ENCODE measurements at regions not wholly inside any gene's neighbourhood (a gene's known extent, or its start where the extent isn't known, plus 50 kb on each side); places are given as distances from the start of the nearest gene placed in this dataset.

- no peak for DNase-seq
- no peak for TF ChIP-seq CTCF (conservative IDR thresholded peaks at IDR 0.05)
- Histone ChIP-seq H4K20me1 (ENCODE audit: control insufficient read depth, insufficient read depth, insufficient read length) (no peaks in the 10 kb centered on the region), H3K27me3 (ENCODE audit: insufficient read depth, low read length) (no peaks in the 10 kb centered on the region), H2AFZ (ENCODE audit: low read length) (no peak overlapping the region), H3K9ac (ENCODE audit: extremely low read depth, insufficient read length, low read length) (no peak overlapping the region), H3K23ac (ENCODE audit: insufficient read length, low read depth, low read length) (no peak overlapping the region), H3K27ac (ENCODE audit: insufficient read length, low read depth, low read length) (no peak overlapping the region), H3K79me2 (ENCODE audit: insufficient read depth, low read length) (no peaks in the 10 kb centered on the region), H3T11ph (ENCODE audit: low read length) (no peak overlapping the region), H2BK5ac (ENCODE audit: insufficient read length, low read length) (no peak overlapping the region), H3K4me2 (ENCODE audit: insufficient read depth, insufficient read length, low read length) (no peak overlapping the region), H2AK5ac (ENCODE audit: insufficient read length, low read length) (no peak overlapping the region), H3K23me2 (ENCODE audit: insufficient read length, low read depth, low read length, poor library complexity, severe bottlenecking) (no peaks in the 10 kb centered on the region), H2BK12ac (ENCODE audit: insufficient read length, low read depth, low read length) (no peak overlapping the region), H4K91ac (ENCODE audit: insufficient read length, low read depth, low read length) (no peak overlapping the region), H4K8ac (replicated peaks; ENCODE audit: insufficient read length, low read depth, low read length) (no peak overlapping the region), H3K14ac (ENCODE audit: insufficient read depth, low read length) (no peak overlapping the region), H3K4me1 (ENCODE audit: insufficient read depth, low read length) (no peaks in the 10 kb centered on the region), H2BK20ac (ENCODE audit: low read depth, low read length, poor library complexity, severe bottlenecking) (no peak overlapping the region), H2BK15ac (ENCODE audit: low read depth, low read length) (no peak overlapping the region), H3K9me3 (ENCODE audit: control insufficient read depth, low read depth, low read length) (no peaks in the 10 kb centered on the region), H3K4ac (ENCODE audit: low read depth, low read length) (no peak overlapping the region), H2BK120ac (ENCODE audit: low read depth, low read length, poor library complexity, severe bottlenecking) (no peak overlapping the region), H3K56ac (ENCODE audit: insufficient read length, low read depth, low read length) (no peak overlapping the region), H4K5ac (ENCODE audit: insufficient read length, low read depth, low read length) (no peak overlapping the region), H3K79me1 (ENCODE audit: insufficient read depth, low read depth, low read length, poor library complexity, severe bottlenecking) (no peaks in the 10 kb centered on the region), H3K18ac (ENCODE audit: insufficient read length, low read depth, low read length) (no peak overlapping the region)
- H3K36me3 Mint-ChIP-seq (ENCODE audit: insufficient read depth in 1 of 3, low read depth in 3 of 3), result no peaks in the 10 kb centered on the region
- no peaks in the 10 kb centered on the region for H3K27me3 Mint-ChIP-seq (ENCODE audit: low read depth)
- H3K9me3 Mint-ChIP-seq, result no peaks in the 10 kb centered on the region
- no CpG with 5 or more reads among the region's 6 CpGs for WGBS (ENCODE audit: extremely low coverage, insufficient read length, low lambda C conversion rate)
- no peak overlapping the region for H3K27ac Mint-ChIP-seq
- no peak overlapping the region for H3K4me3 Mint-ChIP-seq
- H3K4me1 Mint-ChIP-seq, result no peaks in the 10 kb centered on the region
Measured at GRCh38 chr7:17136126-17136525, 162.3 kb upstream of the AHR start.
